GM23338 (cell line): ENCODE measurements at regions not wholly inside any gene's neighbourhood (a gene's known extent, or its start where the extent isn't known, plus 50 kb on each side); places are given as distances from the start of the nearest gene placed in this dataset.

Experiments
- ATAC-seq: fragments of 200-7000 bp; cut with Tn5 transposase; 3 replicates; pipeline ENCODE4 v1.9.1; 2020
- DNase-seq: peaks from one replicate; pipeline ENCODE4 v3.0.0-alpha.2; 2015; ENCODE audit warnings: low spot score
- H2AFZ ChIP-seq: fragments of 200-600 bp; sonication (generic); 2 replicates; pipeline ENCODE4 v1.8.0; 2016; ENCODE audit warnings: antibody characterized with exemption, mild to moderate bottlenecking, moderate library complexity
- H3F3A ChIP-seq: fragments of 200-600 bp; sonication (generic); replicated peaks from 2 replicates; pipeline ENCODE4 v1.8.0; 2017; ENCODE audit warnings: antibody characterized with exemption, mixed run types, low read depth
- H3K27ac ChIP-seq: fragments of 200-600 bp; sonication (generic); 2 replicates; pipeline ENCODE4 v1.6.1; 2016; ENCODE audit warnings: low read depth
- H3K27me3 ChIP-seq: fragments of 200-600 bp; sonication (generic); 2 replicates; pipeline ENCODE4 v1.8.0; 2016; ENCODE audit warnings: mild to moderate bottlenecking, mixed run types, moderate library complexity; ENCODE audit not compliant: insufficient read depth
- H3K36me3 ChIP-seq: fragments of 200-600 bp; sonication (generic); 2 replicates; pipeline ENCODE4 v1.8.0; 2016; ENCODE audit warnings: mild to moderate bottlenecking; ENCODE audit not compliant: insufficient read depth
- H3K4me1 ChIP-seq: fragments of 200-600 bp; sonication (generic); 2 replicates; pipeline ENCODE4 v1.8.0; 2016; ENCODE audit warnings: mild to moderate bottlenecking, moderate library complexity; ENCODE audit not compliant: insufficient read depth
- H3K4me2 ChIP-seq: fragments of 200-600 bp; sonication (generic); 2 replicates; pipeline ENCODE4 v1.7.1; 2017; ENCODE audit warnings: mixed run types
- H3K4me3 ChIP-seq: fragments of 200-600 bp; sonication (generic); 2 replicates; pipeline ENCODE4 v1.6.1; 2016; ENCODE audit warnings: mixed run types
- H3K79me2 ChIP-seq: fragments of 200-600 bp; sonication (generic); replicated peaks from 2 replicates; pipeline ENCODE4 v1.8.0; 2017; ENCODE audit warnings: mild to moderate bottlenecking; ENCODE audit not compliant: insufficient read depth
- H3K9me2 ChIP-seq: fragments of 200-600 bp; sonication (generic); 2 replicates; pipeline ENCODE4 v1.8.0; 2017; ENCODE audit not compliant: insufficient read depth
- H4K20me1 ChIP-seq: fragments of 200-600 bp; sonication (generic); replicated peaks from 2 replicates; pipeline ENCODE4 v1.8.0; 2017; ENCODE audit warnings: mild to moderate bottlenecking; ENCODE audit not compliant: insufficient read depth
- H3K27ac Mint-ChIP-seq: 2 replicates; pipeline ENCODE4 v1.8.0; 2020; ENCODE audit warnings: inconsistent platforms, mild to moderate bottlenecking, moderate library complexity, mixed read lengths
- H3K27me3 Mint-ChIP-seq: 3 replicates; pipeline ENCODE4 v1.8.0; 2022; ENCODE audit warnings: low read depth, mild to moderate bottlenecking, moderate library complexity, mixed read lengths, inconsistent platforms; ENCODE audit not compliant: insufficient read depth, poor library complexity
- H3K36me3 Mint-ChIP-seq: 3 replicates; pipeline ENCODE4 v1.8.0; 2021; ENCODE audit warnings: low read depth, mild to moderate bottlenecking, inconsistent platforms, moderate library complexity, mixed read lengths
- H3K4me1 Mint-ChIP-seq: 3 replicates; pipeline ENCODE4 v1.8.0; 2020; ENCODE audit warnings: mild to moderate bottlenecking, inconsistent platforms, mixed read lengths
- H3K4me3 Mint-ChIP-seq: 3 replicates; pipeline ENCODE4 v1.8.0; 2021; ENCODE audit warnings: moderate library complexity, mild to moderate bottlenecking, inconsistent platforms, mixed read lengths
- H3K9me3 Mint-ChIP-seq: 3 replicates; pipeline ENCODE4 v1.8.0; 2020; ENCODE audit warnings: moderate library complexity, mild to moderate bottlenecking, inconsistent platforms, mixed read lengths
- CREB1 ChIP-seq: fragments of 250-450 bp; sonication (Bioruptor Pico); IDR thresholded peaks from 2 replicates; pipeline ENCODE4 v1.5.0; 2020; ENCODE audit warnings: low read depth, mild to moderate bottlenecking, moderate library complexity
- ETS1 ChIP-seq: IDR thresholded peaks from 2 replicates; pipeline ENCODE4 v1.6.1; 2016; ENCODE audit warnings: antibody characterized with exemption
- EZH2 ChIP-seq: fragments of 200-600 bp; sonication (generic); IDR thresholded peaks from one replicate; pipeline ENCODE4 v1.8.0; 2017; ENCODE audit warnings: antibody characterized with exemption, mild to moderate bottlenecking, low read depth; ENCODE audit not compliant: unreplicated experiment
- EZH2phosphoT487 ChIP-seq: fragments of 200-600 bp; sonication (generic); IDR thresholded peaks from one replicate; pipeline ENCODE4 v1.8.1; 2018; ENCODE audit warnings: antibody characterized with exemption; ENCODE audit not compliant: unreplicated experiment
- JUNB ChIP-seq: IDR thresholded peaks from one replicate; pipeline ENCODE4 v1.6.1; 2016; ENCODE audit warnings: antibody characterized with exemption; ENCODE audit not compliant: unreplicated experiment
- POLR2AphosphoS5 ChIP-seq: IDR thresholded peaks from 2 replicates; pipeline ENCODE4 v1.6.1; 2016; ENCODE audit warnings: antibody characterized with exemption, low read depth
- STAT1 ChIP-seq: IDR thresholded peaks from one replicate; pipeline ENCODE4 v1.6.1; 2016; ENCODE audit warnings: antibody characterized with exemption; ENCODE audit not compliant: unreplicated experiment
- ZNF114 ChIP-seq: fragments of 250-450 bp; sonication (Bioruptor Pico); IDR thresholded peaks from 2 replicates; pipeline ENCODE4 v1.5.0; 2020; ENCODE audit warnings: mild to moderate bottlenecking, moderate library complexity
- ZNF331 ChIP-seq: fragments of 250-450 bp; sonication (Bioruptor Pico); IDR thresholded peaks from 2 replicates; pipeline ENCODE4 v1.5.0; 2020; ENCODE audit warnings: low read depth, mild to moderate bottlenecking, moderate library complexity
- TF ChIP-seq, protein P1 (sequence below): fragments of 250-450 bp; sonication (Bioruptor Pico); IDR thresholded peaks from 2 replicates; pipeline ENCODE4 v1.5.0; 2020; ENCODE audit warnings: mild to moderate bottlenecking, moderate library complexity
- TF ChIP-seq, protein P2 (sequence below): IDR thresholded peaks from one replicate; pipeline ENCODE4 v1.6.1; 2018; ENCODE audit warnings: antibody characterized with exemption; ENCODE audit not compliant: unreplicated experiment

DNA sequence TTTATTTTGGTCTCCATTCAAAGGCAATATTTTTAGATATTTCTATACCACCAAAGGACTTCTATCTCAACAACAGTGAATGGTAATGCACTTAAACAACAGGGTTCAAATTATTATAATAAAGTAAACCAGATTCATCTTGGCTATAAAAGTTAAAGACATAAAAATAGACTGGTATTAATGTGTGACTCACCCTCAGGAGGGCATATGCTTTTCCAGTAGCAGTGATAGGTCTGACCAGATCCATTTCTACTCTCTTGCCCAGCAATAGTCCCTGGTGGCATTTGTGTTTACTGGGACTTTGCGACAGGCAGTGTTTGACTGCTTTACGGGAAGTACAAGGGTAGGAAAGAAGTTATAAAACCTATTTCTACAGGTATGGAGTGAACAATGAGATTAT lies 353.2 kb upstream of the ATP2B1 start:
- H3K27ac Mint-ChIP-seq: no peak overlapping the region
- no peaks in the 10 kb centered on the region for H3K4me1 ChIP-seq

GRCh38 chr12:90060031-90060430 lies 351.4 kb upstream of the ATP2B1 start:
- Histone ChIP-seq H3K4me1 (no peaks in the 10 kb centered on the region), H3K4me3 (no peak overlapping the region), H3K4me2 (no peak overlapping the region), H3K36me3 (no peaks in the 10 kb centered on the region), H3K9me2 (peaks cover 4% of the 10 kb centered on the region), H3K27me3 (no peaks in the 10 kb centered on the region), H4K20me1 (no peaks in the 10 kb centered on the region), H3K79me2 (no peaks in the 10 kb centered on the region), H3F3A (no peaks in the 10 kb centered on the region), H3K27ac (no peak overlapping the region), H2AFZ (no peak overlapping the region)
- Mint-ChIP-seq H3K4me3 (no peak overlapping the region), H3K9me3 (no peaks in the 10 kb centered on the region), H3K36me3 (no peaks in the 10 kb centered on the region), H3K27ac (no peak overlapping the region), H3K4me1 (peaks cover 8% of the 10 kb centered on the region; the same call in 2 of the 3 replicates), H3K27me3 (no peaks in the 10 kb centered on the region)
- DNase-seq (no peak), ATAC-seq (no peak)
- TF ChIP-seq, protein P1, sequence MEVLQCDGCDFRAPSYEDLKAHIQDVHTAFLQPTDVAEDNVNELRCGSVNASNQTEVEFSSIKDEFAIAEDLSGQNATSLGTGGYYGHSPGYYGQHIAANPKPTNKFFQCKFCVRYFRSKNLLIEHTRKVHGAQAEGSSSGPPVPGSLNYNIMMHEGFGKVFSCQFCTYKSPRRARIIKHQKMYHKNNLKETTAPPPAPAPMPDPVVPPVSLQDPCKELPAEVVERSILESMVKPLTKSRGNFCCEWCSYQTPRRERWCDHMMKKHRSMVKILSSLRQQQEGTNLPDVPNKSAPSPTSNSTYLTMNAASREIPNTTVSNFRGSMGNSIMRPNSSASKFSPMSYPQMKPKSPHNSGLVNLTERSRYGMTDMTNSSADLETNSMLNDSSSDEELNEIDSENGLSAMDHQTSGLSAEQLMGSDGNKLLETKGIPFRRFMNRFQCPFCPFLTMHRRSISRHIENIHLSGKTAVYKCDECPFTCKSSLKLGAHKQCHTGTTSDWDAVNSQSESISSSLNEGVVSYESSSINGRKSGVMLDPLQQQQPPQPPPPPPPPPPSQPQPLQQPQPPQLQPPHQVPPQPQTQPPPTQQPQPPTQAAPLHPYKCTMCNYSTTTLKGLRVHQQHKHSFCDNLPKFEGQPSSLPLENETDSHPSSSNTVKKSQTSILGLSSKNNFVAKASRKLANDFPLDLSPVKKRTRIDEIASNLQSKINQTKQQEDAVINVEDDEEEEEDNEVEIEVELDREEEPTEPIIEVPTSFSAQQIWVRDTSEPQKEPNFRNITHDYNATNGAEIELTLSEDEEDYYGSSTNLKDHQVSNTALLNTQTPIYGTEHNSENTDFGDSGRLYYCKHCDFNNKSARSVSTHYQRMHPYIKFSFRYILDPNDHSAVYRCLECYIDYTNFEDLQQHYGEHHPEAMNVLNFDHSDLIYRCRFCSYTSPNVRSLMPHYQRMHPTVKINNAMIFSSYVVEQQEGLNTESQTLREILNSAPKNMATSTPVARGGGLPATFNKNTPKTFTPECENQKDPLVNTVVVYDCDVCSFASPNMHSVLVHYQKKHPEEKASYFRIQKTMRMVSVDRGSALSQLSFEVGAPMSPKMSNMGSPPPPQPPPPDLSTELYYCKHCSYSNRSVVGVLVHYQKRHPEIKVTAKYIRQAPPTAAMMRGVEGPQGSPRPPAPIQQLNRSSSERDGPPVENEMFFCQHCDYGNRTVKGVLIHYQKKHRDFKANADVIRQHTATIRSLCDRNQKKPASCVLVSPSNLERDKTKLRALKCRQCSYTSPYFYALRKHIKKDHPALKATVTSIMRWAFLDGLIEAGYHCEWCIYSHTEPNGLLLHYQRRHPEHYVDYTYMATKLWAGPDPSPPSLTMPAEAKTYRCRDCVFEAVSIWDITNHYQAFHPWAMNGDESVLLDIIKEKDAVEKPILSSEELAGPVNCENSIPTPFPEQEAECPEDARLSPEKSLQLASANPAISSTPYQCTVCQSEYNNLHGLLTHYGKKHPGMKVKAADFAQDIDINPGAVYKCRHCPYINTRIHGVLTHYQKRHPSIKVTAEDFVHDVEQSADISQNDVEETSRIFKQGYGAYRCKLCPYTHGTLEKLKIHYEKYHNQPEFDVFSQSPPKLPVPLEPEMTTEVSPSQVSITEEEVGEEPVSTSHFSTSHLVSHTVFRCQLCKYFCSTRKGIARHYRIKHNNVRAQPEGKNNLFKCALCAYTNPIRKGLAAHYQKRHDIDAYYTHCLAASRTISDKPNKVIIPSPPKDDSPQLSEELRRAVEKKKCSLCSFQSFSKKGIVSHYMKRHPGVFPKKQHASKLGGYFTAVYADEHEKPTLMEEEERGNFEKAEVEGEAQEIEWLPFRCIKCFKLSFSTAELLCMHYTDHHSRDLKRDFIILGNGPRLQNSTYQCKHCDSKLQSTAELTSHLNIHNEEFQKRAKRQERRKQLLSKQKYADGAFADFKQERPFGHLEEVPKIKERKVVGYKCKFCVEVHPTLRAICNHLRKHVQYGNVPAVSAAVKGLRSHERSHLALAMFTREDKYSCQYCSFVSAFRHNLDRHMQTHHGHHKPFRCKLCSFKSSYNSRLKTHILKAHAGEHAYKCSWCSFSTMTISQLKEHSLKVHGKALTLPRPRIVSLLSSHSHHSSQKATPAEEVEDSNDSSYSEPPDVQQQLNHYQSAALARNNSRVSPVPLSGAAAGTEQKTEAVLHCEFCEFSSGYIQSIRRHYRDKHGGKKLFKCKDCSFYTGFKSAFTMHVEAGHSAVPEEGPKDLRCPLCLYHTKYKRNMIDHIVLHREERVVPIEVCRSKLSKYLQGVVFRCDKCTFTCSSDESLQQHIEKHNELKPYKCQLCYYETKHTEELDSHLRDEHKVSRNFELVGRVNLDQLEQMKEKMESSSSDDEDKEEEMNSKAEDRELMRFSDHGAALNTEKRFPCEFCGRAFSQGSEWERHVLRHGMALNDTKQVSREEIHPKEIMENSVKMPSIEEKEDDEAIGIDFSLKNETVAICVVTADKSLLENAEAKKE (CRISPR knock-in tag): no peak
- no peak for TF ChIP-seq POLR2AphosphoS5
- no peak for TF ChIP-seq JUNB
- no peak for TF ChIP-seq STAT1
- TF ChIP-seq EZH2phosphoT487: no peak
- no peak for TF ChIP-seq EZH2
- TF ChIP-seq ZNF331 (CRISPR knock-in tag): no peak
- no peak for TF ChIP-seq CREB1 (CRISPR knock-in tag)
- TF ChIP-seq, protein P2, sequence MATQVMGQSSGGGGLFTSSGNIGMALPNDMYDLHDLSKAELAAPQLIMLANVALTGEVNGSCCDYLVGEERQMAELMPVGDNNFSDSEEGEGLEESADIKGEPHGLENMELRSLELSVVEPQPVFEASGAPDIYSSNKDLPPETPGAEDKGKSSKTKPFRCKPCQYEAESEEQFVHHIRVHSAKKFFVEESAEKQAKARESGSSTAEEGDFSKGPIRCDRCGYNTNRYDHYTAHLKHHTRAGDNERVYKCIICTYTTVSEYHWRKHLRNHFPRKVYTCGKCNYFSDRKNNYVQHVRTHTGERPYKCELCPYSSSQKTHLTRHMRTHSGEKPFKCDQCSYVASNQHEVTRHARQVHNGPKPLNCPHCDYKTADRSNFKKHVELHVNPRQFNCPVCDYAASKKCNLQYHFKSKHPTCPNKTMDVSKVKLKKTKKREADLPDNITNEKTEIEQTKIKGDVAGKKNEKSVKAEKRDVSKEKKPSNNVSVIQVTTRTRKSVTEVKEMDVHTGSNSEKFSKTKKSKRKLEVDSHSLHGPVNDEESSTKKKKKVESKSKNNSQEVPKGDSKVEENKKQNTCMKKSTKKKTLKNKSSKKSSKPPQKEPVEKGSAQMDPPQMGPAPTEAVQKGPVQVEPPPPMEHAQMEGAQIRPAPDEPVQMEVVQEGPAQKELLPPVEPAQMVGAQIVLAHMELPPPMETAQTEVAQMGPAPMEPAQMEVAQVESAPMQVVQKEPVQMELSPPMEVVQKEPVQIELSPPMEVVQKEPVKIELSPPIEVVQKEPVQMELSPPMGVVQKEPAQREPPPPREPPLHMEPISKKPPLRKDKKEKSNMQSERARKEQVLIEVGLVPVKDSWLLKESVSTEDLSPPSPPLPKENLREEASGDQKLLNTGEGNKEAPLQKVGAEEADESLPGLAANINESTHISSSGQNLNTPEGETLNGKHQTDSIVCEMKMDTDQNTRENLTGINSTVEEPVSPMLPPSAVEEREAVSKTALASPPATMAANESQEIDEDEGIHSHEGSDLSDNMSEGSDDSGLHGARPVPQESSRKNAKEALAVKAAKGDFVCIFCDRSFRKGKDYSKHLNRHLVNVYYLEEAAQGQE: no peak

More for the DNA sequence above, 353.2 kb upstream of the ATP2B1 start:
- no peaks in the 10 kb centered on the region for H3K36me3 Mint-ChIP-seq
- Histone ChIP-seq H3K27me3 (no peaks in the 10 kb centered on the region), H2AFZ (no peak overlapping the region), H3K4me3 (no peak overlapping the region), H3K36me3 (no peaks in the 10 kb centered on the region), H3K79me2 (no peaks in the 10 kb centered on the region), H3K27ac (no peak overlapping the region), H3F3A (no peaks in the 10 kb centered on the region), H3K9me2 (peaks cover 4% of the 10 kb centered on the region), H3K4me2 (no peak overlapping the region), H4K20me1 (no peaks in the 10 kb centered on the region)
- no peaks in the 10 kb centered on the region for H3K9me3 Mint-ChIP-seq
- peaks cover 8% of the 10 kb centered on the region; the same call in 2 of the 3 replicates for H3K4me1 Mint-ChIP-seq
- no peak for TF ChIP-seq ZNF114 (CRISPR knock-in tag)
- TF ChIP-seq ETS1: no peak
- no peak for TF ChIP-seq EZH2
- TF ChIP-seq JUNB: no peak
- DNase-seq: no peak
- no peak overlapping the region for H3K4me3 Mint-ChIP-seq
- no peak for ATAC-seq
- no peaks in the 10 kb centered on the region for H3K27me3 Mint-ChIP-seq
